ENCODE measurements at regions not wholly inside any gene's neighbourhood (a gene's known extent, or its start where the extent isn't known, plus 50 kb on each side); places are given as distances from the start of the nearest gene placed in this dataset.

- TF ChIP-seq CTCF (IDR thresholded peaks at IDR 0.05) (no peak), POLR2A (IDR thresholded peaks at IDR 0.05) (no peak)
These were observed 146.9 kb downstream of the KLF13 start for GRCh38 chr15:31473385-31474058.

All from thyroid gland (tissue), 4 donors.